Ishikawa (cell line): ENCODE measurements at regions not wholly inside any gene's neighbourhood (a gene's known extent, or its start where the extent isn't known, plus 50 kb on each side); places are given as distances from the start of the nearest gene placed in this dataset.

Experiments used
- CEBPB ChIP-seq: IDR thresholded peaks from 2 replicates; pipeline ENCODE4 v1.6.1; 2012
- CREB1 ChIP-seq: IDR thresholded peaks from 2 replicates; pipeline ENCODE4 v1.6.1; 2012; ENCODE audit warnings: low read depth
- EGR1 ChIP-seq: IDR thresholded peaks from 2 replicates; pipeline ENCODE4 v1.6.1; 2012
- EP300 ChIP-seq: IDR thresholded peaks from 2 replicates; pipeline ENCODE4 v1.6.1; 2012; ENCODE audit warnings: borderline replicate concordance
- FOXM1 ChIP-seq: IDR thresholded peaks from 2 replicates; pipeline ENCODE4 v1.6.1; 2012; ENCODE audit warnings: low read depth, borderline replicate concordance
- MAX ChIP-seq: IDR thresholded peaks from 2 replicates; pipeline ENCODE4 v1.6.1; 2012
- NFIC ChIP-seq: IDR thresholded peaks from 2 replicates; pipeline ENCODE4 v1.6.1; 2012
- RAD21 ChIP-seq: IDR thresholded peaks from 2 replicates; pipeline ENCODE4 v1.6.1; 2012; ENCODE audit warnings: low read depth
- REST ChIP-seq: IDR thresholded peaks from 2 replicates; pipeline ENCODE4 v1.6.1; 2012; ENCODE audit warnings: low read depth, mild to moderate bottlenecking
- TAF1 ChIP-seq: IDR thresholded peaks from 2 replicates; pipeline ENCODE4 v1.6.1; 2012; ENCODE audit warnings: low read depth, mild to moderate bottlenecking
- TCF12 ChIP-seq: IDR thresholded peaks from 2 replicates; pipeline ENCODE4 v1.6.1; 2012; ENCODE audit warnings: low read depth
- TEAD4 ChIP-seq: IDR thresholded peaks from 2 replicates; pipeline ENCODE4 v1.6.1; 2012
- USF1 ChIP-seq: IDR thresholded peaks from 2 replicates; pipeline ENCODE4 v1.6.1; 2012
- YY1 ChIP-seq: IDR thresholded peaks from 2 replicates; pipeline ENCODE4 v1.6.1; 2012; ENCODE audit warnings: low read depth
- ZBTB7A ChIP-seq: IDR thresholded peaks from 2 replicates; pipeline ENCODE4 v1.6.1; 2012; ENCODE audit warnings: low read depth

GRCh38 chr15:81885135-81885534 is 160.7 kb downstream of the MEX3B start:
- TF ChIP-seq MAX (no peak), CEBPB (no peak), RAD21 (no peak), EGR1 (no peak), NFIC (no peak), REST (no peak), EP300 (no peak), TCF12 (no peak), USF1 (no peak), FOXM1 (no peak), TEAD4 (no peak), YY1 (no peak)

GRCh38 chr15:81882504-81882903 is 163.3 kb downstream of the MEX3B start:
- TF ChIP-seq RAD21 = no peak
- no peak for TF ChIP-seq ZBTB7A
- TF ChIP-seq FOXM1 = no peak
- no peak for TF ChIP-seq EP300
- TF ChIP-seq MAX = no peak
- TF ChIP-seq REST = no peak
- TF ChIP-seq CREB1 = no peak
- TF ChIP-seq NFIC = no peak
- TF ChIP-seq CEBPB = no peak
- no peak for TF ChIP-seq USF1
- TF ChIP-seq TCF12 = no peak
- TF ChIP-seq TEAD4 = no peak
- no peak for TF ChIP-seq EGR1
- no peak for TF ChIP-seq YY1
- no peak for TF ChIP-seq TAF1

GRCh38 chr15:81880833-81881232 is 165.0 kb downstream of the MEX3B start:
- TF ChIP-seq YY1 (no peak), EP300 (no peak), FOXM1 (no peak), CEBPB (no peak), TAF1 (no peak)

- TF ChIP-seq TEAD4 = no peak
- no peak for TF ChIP-seq CREB1
- TF ChIP-seq RAD21 = no peak
- no peak for TF ChIP-seq NFIC
- TF ChIP-seq TAF1 = no peak
- TF ChIP-seq EGR1 = no peak
- TF ChIP-seq YY1 = no peak
- no peak for TF ChIP-seq ZBTB7A
Observed at GRCh38 chr15:81880314-81880713, 165.5 kb downstream of the MEX3B start.

GRCh38 chr15:81869161-81869954 is 176.5 kb downstream of the MEX3B start:
- TF ChIP-seq CEBPB = no peak
- no peak for TF ChIP-seq TCF12
- TF ChIP-seq ZBTB7A = no peak

GRCh38 chr15:81865850-81866537 is 179.8 kb downstream of the MEX3B start:
- TF ChIP-seq ZBTB7A (no peak), CREB1 (no peak), FOXM1 (no peak), CEBPB (no peak), EP300 (no peak), RAD21 (no peak), MAX (no peak), TCF12 (no peak), TAF1 (no peak), TEAD4 (no peak), NFIC (no peak), USF1 (no peak)
